ENCODE measurements at regions not wholly inside any gene's neighbourhood (a gene's known extent, or its start where the extent isn't known, plus 50 kb on each side); places are given as distances from the start of the nearest gene placed in this dataset.

DNA sequence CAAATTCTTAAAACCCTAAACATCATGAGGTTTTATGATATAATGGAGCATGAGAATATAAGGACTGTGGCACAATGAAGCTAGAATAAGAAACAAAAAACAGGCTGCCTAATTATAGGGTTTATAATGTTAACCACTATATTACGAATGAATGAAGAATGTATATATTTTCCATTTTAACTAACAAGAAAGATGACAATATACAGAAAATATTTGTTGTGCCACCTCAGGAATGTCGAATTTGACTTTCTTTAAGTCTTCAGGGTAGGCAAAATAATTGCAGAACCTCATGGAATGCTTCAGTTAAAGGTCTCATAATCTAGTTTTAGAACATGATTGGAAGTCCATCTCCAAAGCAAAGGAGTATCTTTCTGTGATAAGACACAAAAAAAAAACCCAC, 282.9 kb upstream of the SLC8A1 start:
- H3K9me3 ChIP-seq: no peaks in the 10 kb centered on the region
- no peak for ATAC-seq
- no peak overlapping the region for H3K27ac ChIP-seq
- DNase-seq (ENCODE audit: low read depth in 1 of 2, low spot score in 1 of 2): no peak
- no peaks in the 10 kb centered on the region for H3K4me1 ChIP-seq
- FAIRE-seq: no peak
- POLR2A ChIA-PET: no interaction called here
- H3K4me3 ChIP-seq: no peak overlapping the region
- no peak overlapping the region for H3K4me2 ChIP-seq
- WGBS (ENCODE audit: missing lambda C conversion rate): 8% methylated on average over 2 of the region's 2 CpGs
- TF ChIP-seq KDM1A (IDR thresholded peaks at IDR 0.05; ENCODE audit: low read depth) (no peak), NFE2L2 (conservative IDR thresholded peaks at IDR 0.05; ENCODE audit: low read length) (no peak), JUNB (IDR thresholded peaks at IDR 0.05) (no peak), RFX5 (IDR thresholded peaks at IDR 0.05) (no peak)
- TF ChIP-seq, protein P1, sequence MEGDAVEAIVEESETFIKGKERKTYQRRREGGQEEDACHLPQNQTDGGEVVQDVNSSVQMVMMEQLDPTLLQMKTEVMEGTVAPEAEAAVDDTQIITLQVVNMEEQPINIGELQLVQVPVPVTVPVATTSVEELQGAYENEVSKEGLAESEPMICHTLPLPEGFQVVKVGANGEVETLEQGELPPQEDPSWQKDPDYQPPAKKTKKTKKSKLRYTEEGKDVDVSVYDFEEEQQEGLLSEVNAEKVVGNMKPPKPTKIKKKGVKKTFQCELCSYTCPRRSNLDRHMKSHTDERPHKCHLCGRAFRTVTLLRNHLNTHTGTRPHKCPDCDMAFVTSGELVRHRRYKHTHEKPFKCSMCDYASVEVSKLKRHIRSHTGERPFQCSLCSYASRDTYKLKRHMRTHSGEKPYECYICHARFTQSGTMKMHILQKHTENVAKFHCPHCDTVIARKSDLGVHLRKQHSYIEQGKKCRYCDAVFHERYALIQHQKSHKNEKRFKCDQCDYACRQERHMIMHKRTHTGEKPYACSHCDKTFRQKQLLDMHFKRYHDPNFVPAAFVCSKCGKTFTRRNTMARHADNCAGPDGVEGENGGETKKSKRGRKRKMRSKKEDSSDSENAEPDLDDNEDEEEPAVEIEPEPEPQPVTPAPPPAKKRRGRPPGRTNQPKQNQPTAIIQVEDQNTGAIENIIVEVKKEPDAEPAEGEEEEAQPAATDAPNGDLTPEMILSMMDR (IDR thresholded peaks at IDR 0.05): no peak
- TF ChIP-seq, protein P2, sequence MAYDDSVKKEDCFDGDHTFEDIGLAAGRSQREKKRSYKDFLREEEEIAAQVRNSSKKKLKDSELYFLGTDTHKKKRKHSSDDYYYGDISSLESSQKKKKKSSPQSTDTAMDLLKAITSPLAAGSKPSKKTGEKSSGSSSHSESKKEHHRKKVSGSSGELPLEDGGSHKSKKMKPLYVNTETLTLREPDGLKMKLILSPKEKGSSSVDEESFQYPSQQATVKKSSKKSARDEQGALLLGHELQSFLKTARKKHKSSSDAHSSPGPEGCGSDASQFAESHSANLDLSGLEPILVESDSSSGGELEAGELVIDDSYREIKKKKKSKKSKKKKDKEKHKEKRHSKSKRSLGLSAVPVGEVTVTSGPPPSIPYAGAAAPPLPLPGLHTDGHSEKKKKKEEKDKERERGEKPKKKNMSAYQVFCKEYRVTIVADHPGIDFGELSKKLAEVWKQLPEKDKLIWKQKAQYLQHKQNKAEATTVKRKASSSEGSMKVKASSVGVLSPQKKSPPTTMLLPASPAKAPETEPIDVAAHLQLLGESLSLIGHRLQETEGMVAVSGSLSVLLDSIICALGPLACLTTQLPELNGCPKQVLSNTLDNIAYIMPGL (CRISPR knock-in tag; IDR thresholded peaks at IDR 0.05; ENCODE audit: borderline replicate concordance): no peak
- CTCF ChIA-PET: no interaction called here

DNA sequence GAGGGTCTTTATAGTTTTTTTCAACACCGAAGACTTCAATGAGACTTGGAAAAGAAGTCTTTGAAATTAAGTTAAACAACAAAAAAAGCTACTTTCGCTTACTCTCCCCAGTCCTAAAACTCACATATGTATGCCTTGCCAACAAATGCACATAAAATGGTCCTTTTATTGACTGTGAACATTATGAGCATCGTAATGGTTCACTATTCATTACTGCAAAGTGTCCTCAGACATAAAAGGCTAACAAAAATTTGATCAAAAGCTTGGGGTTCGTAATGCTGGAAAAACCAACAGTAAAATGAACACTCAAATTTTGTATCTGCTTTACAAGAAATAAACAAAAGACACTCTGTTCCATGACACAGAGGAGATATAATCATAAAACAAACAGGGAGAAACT, 285.3 kb upstream of the SLC8A1 start:
- ATAC-seq: no peak
- WGBS (ENCODE audit: missing lambda C conversion rate): 5% methylated on average over 4 of the region's 4 CpGs

DNA sequence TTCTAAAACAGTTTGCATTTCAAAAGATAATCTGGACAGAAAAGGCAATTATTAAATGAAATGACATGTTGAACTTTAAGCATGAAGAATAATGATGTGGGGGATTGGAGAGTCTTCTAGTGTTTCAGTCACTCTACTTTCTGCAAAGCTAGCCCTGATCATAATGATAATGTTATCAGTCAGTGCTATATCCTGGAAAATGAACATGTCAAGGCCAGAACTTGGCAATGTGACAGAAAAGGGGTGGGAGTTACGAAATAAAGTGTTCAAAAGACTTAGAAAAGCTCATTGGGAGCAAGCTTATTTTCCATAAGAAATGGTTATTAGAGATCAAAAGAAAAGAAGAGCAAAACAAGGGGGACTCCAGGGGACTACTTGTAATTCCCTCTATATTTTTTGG, 288.5 kb upstream of the SLC8A1 start:
- Histone ChIP-seq H3K4me3 (no peak overlapping the region), H3K4me1 (no peaks in the 10 kb centered on the region), H3K27ac (no peak overlapping the region), H3K4me2 (no peak overlapping the region), H3K9me3 (no peaks in the 10 kb centered on the region)
- CTCF ChIA-PET: no interaction called here
- TF ChIP-seq, protein P3, sequence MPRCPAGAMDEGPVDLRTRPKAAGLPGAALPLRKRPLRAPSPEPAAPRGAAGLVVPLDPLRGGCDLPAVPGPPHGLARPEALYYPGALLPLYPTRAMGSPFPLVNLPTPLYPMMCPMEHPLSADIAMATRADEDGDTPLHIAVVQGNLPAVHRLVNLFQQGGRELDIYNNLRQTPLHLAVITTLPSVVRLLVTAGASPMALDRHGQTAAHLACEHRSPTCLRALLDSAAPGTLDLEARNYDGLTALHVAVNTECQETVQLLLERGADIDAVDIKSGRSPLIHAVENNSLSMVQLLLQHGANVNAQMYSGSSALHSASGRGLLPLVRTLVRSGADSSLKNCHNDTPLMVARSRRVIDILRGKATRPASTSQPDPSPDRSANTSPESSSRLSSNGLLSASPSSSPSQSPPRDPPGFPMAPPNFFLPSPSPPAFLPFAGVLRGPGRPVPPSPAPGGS (IDR thresholded peaks at IDR 0.05): no peak
- no peak for TF ChIP-seq JUN (IDR thresholded peaks at IDR 0.05)
- TF ChIP-seq, protein P4, sequence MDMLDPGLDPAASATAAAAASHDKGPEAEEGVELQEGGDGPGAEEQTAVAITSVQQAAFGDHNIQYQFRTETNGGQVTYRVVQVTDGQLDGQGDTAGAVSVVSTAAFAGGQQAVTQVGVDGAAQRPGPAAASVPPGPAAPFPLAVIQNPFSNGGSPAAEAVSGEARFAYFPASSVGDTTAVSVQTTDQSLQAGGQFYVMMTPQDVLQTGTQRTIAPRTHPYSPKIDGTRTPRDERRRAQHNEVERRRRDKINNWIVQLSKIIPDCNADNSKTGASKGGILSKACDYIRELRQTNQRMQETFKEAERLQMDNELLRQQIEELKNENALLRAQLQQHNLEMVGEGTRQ (IDR thresholded peaks at IDR 0.05): no peak
- no peak for TF ChIP-seq BHLHE40 (IDR thresholded peaks at IDR 0.05; ENCODE audit: low read depth, low read length)
- TF ChIP-seq POLR2A (IDR thresholded peaks at IDR 0.05; ENCODE audit: low read length): no peak
- no peak for TF ChIP-seq ZFP36 (IDR thresholded peaks at IDR 0.05; ENCODE audit: borderline replicate concordance, partially characterized antibody)
- TF ChIP-seq HOXB5 (CRISPR knock-in tag; IDR thresholded peaks at IDR 0.05): no peak
- TF ChIP-seq ZSCAN20 (CRISPR knock-in tag; IDR thresholded peaks at IDR 0.05): no peak
- no peak for TF ChIP-seq EHMT2 (IDR thresholded peaks at IDR 0.05; ENCODE audit: low read depth)
- no peak for TF ChIP-seq ESRRA (IDR thresholded peaks at IDR 0.05; ENCODE audit: borderline replicate concordance, low read length)
- no peak for TF ChIP-seq RAD21 (conservative IDR thresholded peaks at IDR 0.05 in 1 of 2, IDR thresholded peaks at IDR 0.05 in 1 of 2)
- no peak for TF ChIP-seq FOXS1 (CRISPR knock-in tag; IDR thresholded peaks at IDR 0.05)
- no peak for TF ChIP-seq ZC3H11A (IDR thresholded peaks at IDR 0.05)
- no peak for TF ChIP-seq KDM5A (IDR thresholded peaks at IDR 0.05)
- ATAC-seq (no peak), FAIRE-seq (no peak), DNase-seq (ENCODE audit: low read depth in 1 of 2, low spot score in 1 of 2) (no peak)
- 4% methylated on average over 1 of the region's 1 CpG for WGBS (ENCODE audit: missing lambda C conversion rate)
- POLR2A ChIA-PET: no interaction called here

More for the DNA sequence above, 285.3 kb upstream of the SLC8A1 start:
- FAIRE-seq (no peak), DNase-seq (ENCODE audit: low read depth in 1 of 2, low spot score in 1 of 2) (no peak)
- H3K4me1 ChIP-seq: no peaks in the 10 kb centered on the region
- CTCF ChIA-PET: no interaction called here
- H3K4me2 ChIP-seq: no peak overlapping the region
- POLR2A ChIA-PET: no interaction called here
- no peaks in the 10 kb centered on the region for H3K9me3 ChIP-seq
- TF ChIP-seq CHD4 (IDR thresholded peaks at IDR 0.05; ENCODE audit: borderline replicate concordance) (no peak), FOXS1 (CRISPR knock-in tag; IDR thresholded peaks at IDR 0.05) (no peak), HDAC2 (IDR thresholded peaks at IDR 0.05) (no peak)
- H3K27ac ChIP-seq: no peak overlapping the region
- no peak overlapping the region for H3K4me3 ChIP-seq

Data from A549 (cell line).